ENCODE measurements at regions not wholly inside any gene's neighbourhood (a gene's known extent, or its start where the extent isn't known, plus 50 kb on each side); places are given as distances from the start of the nearest gene placed in this dataset.

DNA sequence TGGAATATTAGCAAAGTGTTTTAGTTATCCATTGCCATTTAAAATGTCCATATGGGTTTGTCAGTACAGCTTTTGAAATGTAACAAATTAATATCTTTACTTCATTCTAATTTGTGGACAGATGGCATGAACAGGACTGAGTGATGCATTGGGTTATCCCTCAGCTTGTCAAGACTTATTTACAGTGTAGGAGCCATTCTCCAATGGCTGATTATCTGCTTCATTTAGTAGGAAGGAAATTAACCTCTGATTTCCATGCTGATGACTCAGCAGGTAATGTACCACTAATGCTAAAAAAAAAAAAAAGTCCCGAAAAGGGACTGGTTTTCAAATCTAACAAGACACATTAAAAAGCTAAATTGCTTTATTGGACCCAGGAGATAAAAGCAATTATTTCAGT lies 1149.0 kb upstream of the USP15 start:
- TF ChIP-seq, protein P1, sequence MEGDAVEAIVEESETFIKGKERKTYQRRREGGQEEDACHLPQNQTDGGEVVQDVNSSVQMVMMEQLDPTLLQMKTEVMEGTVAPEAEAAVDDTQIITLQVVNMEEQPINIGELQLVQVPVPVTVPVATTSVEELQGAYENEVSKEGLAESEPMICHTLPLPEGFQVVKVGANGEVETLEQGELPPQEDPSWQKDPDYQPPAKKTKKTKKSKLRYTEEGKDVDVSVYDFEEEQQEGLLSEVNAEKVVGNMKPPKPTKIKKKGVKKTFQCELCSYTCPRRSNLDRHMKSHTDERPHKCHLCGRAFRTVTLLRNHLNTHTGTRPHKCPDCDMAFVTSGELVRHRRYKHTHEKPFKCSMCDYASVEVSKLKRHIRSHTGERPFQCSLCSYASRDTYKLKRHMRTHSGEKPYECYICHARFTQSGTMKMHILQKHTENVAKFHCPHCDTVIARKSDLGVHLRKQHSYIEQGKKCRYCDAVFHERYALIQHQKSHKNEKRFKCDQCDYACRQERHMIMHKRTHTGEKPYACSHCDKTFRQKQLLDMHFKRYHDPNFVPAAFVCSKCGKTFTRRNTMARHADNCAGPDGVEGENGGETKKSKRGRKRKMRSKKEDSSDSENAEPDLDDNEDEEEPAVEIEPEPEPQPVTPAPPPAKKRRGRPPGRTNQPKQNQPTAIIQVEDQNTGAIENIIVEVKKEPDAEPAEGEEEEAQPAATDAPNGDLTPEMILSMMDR (IDR thresholded peaks at IDR 0.05; ENCODE audit: control insufficient read depth, extremely low read depth, insufficient read depth): no peak
- DNase-seq (ENCODE audit: low read depth): no peak
- no peak overlapping the region for H3K4me3 ChIP-seq (ENCODE audit: low read depth, low read length)

DNA sequence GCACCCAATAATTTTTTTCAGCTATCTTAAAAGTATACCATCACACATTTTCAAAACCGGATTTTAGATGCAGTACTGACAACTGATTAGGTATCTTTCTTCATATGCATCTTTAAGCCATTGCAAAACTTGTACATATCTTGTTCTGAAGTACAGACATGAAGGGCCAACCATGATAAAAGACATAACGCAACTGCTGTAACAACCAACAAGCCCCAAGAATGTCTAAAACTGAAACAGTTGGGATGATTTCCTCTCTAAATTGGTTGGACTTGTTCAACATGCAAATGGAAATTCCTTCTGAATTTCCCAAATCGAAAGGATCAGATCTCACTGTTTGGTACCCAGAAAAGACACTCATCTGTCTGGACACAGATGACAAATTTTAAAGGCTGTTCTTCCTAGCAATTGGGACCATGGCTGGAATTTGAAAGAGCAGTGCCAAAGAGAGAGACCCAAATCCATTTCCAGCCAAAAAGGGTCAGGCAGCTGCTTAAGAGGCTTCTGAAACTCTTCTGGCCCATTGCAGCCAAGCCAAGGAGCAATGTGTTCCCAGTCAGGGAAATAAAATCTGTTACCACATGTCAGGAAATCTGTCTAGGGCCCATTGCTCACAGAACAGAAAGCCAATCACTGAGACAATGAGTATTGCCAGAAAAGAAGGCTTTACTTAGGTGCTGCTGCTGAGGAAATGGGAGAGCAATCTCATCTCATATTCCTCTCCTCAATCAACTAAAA lies 1122.4 kb upstream of the USP15 start:
- no peak for DNase-seq (ENCODE audit: low read depth)
- TF ChIP-seq, protein P1 (IDR thresholded peaks at IDR 0.05; ENCODE audit: control insufficient read depth, extremely low read depth, insufficient read depth): no peak
- no peak overlapping the region for H3K4me3 ChIP-seq (ENCODE audit: low read depth, low read length)

DNA sequence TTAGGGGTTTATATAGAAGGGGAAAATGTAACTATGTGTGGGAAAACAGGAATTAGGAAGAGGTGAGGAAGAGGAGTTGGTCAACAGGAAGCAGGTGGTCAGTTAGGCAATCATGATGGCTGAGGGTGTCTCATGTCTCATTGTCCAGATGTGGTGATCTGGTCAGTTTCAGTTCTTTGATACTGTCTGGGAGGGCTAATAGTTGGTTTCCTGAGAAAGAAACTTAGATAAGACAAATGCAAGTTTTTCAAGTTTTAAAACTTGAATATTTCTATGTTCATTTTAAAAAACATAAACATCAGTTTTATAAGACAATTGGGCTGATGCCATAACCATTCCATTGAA lies 1121.8 kb upstream of the USP15 start:
- H3K4me3 ChIP-seq (ENCODE audit: low read depth, low read length): no peak overlapping the region
- DNase-seq (ENCODE audit: low read depth): no peak
- TF ChIP-seq, protein P1 (IDR thresholded peaks at IDR 0.05; ENCODE audit: control insufficient read depth, extremely low read depth, insufficient read depth): no peak

DNA sequence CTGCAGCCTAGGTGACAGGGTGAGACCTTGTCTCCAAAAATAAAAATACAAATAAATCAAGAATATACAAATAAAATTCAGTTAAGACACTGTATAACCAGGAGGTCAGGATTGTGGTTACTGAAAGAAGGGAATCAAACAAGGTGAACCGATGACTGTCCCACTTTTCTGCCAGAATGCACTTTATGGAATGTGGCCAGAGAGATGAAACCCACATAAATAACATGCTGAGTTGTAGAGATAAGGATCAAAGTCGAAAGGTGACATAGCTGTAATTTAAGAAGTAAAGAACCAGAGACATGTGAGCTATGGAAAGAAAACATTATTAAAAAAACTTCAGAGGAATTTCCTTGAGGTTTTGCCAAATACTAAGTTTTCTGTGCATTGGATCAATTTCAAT lies 1098.2 kb upstream of the USP15 start:
- H3K4me3 ChIP-seq (ENCODE audit: low read depth, low read length): no peak overlapping the region
- TF ChIP-seq, protein P1 (IDR thresholded peaks at IDR 0.05; ENCODE audit: control insufficient read depth, extremely low read depth, insufficient read depth): no peak
- DNase-seq (ENCODE audit: low read depth): peak; percentile 43

DNA sequence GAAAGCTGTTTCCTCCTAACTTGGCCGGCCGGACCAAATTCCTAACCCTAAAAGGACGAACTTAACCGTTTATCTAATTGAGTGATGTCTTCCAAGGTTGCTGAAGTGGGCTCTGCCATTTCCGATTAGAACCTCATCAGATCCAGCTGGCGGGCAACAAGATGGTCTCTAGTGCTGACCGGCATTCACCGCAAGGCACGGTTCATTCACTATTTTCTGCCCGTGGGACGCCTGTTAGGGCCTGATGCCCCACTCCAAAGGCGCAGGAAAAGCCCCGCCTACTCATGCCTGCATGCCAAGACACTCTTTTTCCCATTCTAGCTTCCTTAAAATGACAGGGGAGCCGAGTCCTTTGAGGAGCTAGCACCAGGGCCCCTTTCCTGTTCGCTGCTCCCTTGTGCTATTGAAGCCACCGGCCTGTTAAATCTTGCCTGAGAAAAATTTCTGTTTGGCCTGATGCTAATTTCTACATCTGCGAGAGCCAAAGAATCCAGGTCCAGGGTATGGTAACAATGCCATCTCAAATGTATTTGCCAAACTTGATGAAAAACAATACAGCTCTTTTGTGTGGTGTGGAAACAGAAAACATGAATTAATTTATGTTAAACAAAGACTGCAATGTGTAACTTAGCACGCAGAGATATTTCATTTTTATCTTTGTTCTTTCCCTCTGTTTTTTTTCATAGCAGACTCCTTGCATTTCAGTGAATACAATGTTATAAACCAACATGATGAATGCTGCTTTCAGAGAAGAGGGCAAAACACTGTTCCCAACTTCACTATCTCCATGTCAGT lies 1071.2 kb upstream of the USP15 start:
- TF ChIP-seq, protein P1 (IDR thresholded peaks at IDR 0.05; ENCODE audit: control insufficient read depth, extremely low read depth, insufficient read depth): no peak
- H3K4me3 ChIP-seq (ENCODE audit: low read depth, low read length): no peak overlapping the region
- DNase-seq (ENCODE audit: low read depth): no peak

DNA sequence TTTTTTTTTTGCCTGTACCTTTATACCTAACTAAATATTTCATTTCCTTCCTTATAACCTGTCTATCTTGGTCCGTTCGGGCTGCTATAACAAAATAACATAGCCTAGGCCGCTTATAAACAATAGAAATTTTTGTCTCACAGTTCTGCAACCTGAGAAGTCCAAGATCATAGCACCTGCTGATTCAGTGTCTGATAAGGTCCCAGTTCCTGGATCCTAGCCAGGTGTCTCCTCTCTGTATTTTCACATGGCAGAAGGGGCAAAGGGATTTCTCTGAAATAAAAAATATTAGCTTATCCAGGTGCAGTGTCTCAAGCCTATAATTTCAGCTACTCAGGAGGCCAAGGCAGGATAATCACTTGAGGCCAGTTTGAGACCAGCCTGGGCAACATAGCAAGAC lies 1046.6 kb upstream of the USP15 start:
- DNase-seq (ENCODE audit: low read depth): peak; percentile 10
- TF ChIP-seq, protein P1 (IDR thresholded peaks at IDR 0.05; ENCODE audit: control insufficient read depth, extremely low read depth, insufficient read depth): no peak
- H3K4me3 ChIP-seq (ENCODE audit: low read depth, low read length): no peak overlapping the region
